Body of pancreas (tissue), 4 donors: ENCODE measurements at regions not wholly inside any gene's neighbourhood (a gene's known extent, or its start where the extent isn't known, plus 50 kb on each side); places are given as distances from the start of the nearest gene placed in this dataset.

ENCODE experiments used
- ATAC-seq: fragments of 150-250 bp; one replicate; pipeline ENCODE4 v1.9.1; 2016
- DNase-seq, 4 donors: peaks; one replicate each; pipeline ENCODE4 v3.0.0-alpha.2; 2019
- H3K27ac ChIP-seq, 4 donors: fragments of 200-600 bp; sonication (generic); 1 replicate in 3 of 4; 2 replicates in 1 of 4; pipeline versions ENCODE4 v1.5.1 to v1.6.1; 2016 to 2019; ENCODE audit warnings: mild to moderate bottlenecking in 1 of 4, mixed read lengths in 1 of 4, moderate library complexity in 1 of 4
- H3K27me3 ChIP-seq, 2 donors: fragments of 200-600 bp; sonication (generic); one replicate each; pipeline ENCODE4 v1.6.0; 2016; ENCODE audit warnings: mild to moderate bottlenecking in 1 of 2
- H3K36me3 ChIP-seq, 2 donors: fragments of 200-600 bp; sonication (generic); replicated peaks in 1 of 2; 2 replicates each; pipeline ENCODE4 v1.5.1; 2016; ENCODE audit warnings: low read depth in 2 of 2; ENCODE audit not compliant: insufficient read depth in 1 of 2
- H3K4me1 ChIP-seq: fragments of 200-600 bp; sonication (generic); one replicate; pipeline ENCODE4 v1.6.0; 2016
- H3K4me3 ChIP-seq, 2 donors: fragments of 200-600 bp; sonication (generic); 1 replicate in 1 of 2; 2 replicates in 1 of 2; pipeline ENCODE4 v1.5.1; 2016 to 2019
- H3K9me3 ChIP-seq, 3 donors: fragments of 200-600 bp; sonication (generic); 1 replicate in 2 of 3; 2 replicates in 1 of 3; pipeline ENCODE4 v1.5.1; 2016
- POLR2A ChIP-seq, 3 donors: fragments of 450-650 bp; IDR thresholded peaks; one replicate each; pipeline ENCODE4 v1.6.1; 2016; ENCODE audit warnings: antibody characterized with exemption in 3 of 3, mild to moderate bottlenecking in 2 of 3
- WGBS, 2 donors: methylation state at CpG; one replicate each; pipeline ENCODE4 v1.1.5; 2017; 5-methylcytosine and 5-hydroxymethylcytosine counted together
- intact Hi-C: fragments of 100-400 bp; cut with DNase I; formaldehyde crosslinking; loops from one replicate; pipeline ENCODE4 v1.15.1; 2023
- TF ChIP-seq, protein P1 (sequence below), 7 experiments: fragments of 450-650 bp in 4 of 7; fragments of 200-600 bp in 3 of 7; sonication (generic) in 3 of 7; IDR thresholded peaks; one replicate each; pipeline ENCODE4 v1.5.1; 2016 to 2019; ENCODE audit warnings: antibody characterized with exemption in 7 of 7

DNA sequence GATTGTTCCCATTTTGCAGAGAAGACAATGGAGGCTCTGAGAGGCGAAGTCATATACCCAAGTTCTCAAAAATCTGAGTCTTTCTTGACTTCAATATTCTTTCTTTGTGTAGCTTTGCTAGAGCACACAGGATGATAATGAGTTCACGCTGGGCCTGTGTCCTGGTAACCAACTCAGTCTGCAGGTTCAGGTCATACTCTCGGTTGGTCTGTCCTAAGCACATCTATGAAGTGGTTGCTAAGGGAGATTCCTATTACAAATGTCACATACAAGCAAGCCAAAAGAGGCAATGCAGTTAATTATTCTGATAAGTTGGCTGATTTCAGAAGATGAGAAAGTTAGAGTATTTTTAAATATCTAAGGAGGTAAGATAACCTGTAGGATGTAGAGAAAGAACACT, 481.0 kb downstream of the SOX6 start:
- H3K4me3 ChIP-seq: no peak overlapping the region
- intact Hi-C loops: no loop called here
- TF ChIP-seq POLR2A (IDR thresholded peaks at IDR 0.05): no peak
- TF ChIP-seq, protein P1, sequence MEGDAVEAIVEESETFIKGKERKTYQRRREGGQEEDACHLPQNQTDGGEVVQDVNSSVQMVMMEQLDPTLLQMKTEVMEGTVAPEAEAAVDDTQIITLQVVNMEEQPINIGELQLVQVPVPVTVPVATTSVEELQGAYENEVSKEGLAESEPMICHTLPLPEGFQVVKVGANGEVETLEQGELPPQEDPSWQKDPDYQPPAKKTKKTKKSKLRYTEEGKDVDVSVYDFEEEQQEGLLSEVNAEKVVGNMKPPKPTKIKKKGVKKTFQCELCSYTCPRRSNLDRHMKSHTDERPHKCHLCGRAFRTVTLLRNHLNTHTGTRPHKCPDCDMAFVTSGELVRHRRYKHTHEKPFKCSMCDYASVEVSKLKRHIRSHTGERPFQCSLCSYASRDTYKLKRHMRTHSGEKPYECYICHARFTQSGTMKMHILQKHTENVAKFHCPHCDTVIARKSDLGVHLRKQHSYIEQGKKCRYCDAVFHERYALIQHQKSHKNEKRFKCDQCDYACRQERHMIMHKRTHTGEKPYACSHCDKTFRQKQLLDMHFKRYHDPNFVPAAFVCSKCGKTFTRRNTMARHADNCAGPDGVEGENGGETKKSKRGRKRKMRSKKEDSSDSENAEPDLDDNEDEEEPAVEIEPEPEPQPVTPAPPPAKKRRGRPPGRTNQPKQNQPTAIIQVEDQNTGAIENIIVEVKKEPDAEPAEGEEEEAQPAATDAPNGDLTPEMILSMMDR (IDR thresholded peaks at IDR 0.05): no peak
- WGBS, 2 donors: 94% methylated on average over 3 of the region's 3 CpGs
- H3K36me3 ChIP-seq: no peaks in the 10 kb centered on the region
- ATAC-seq (no peak), DNase-seq (no peak)
- no peaks in the 10 kb centered on the region for H3K4me1 ChIP-seq
- H3K9me3 ChIP-seq: no peaks in the 10 kb centered on the region
- H3K27ac ChIP-seq: no peak overlapping the region
- no peaks in the 10 kb centered on the region for H3K27me3 ChIP-seq

DNA sequence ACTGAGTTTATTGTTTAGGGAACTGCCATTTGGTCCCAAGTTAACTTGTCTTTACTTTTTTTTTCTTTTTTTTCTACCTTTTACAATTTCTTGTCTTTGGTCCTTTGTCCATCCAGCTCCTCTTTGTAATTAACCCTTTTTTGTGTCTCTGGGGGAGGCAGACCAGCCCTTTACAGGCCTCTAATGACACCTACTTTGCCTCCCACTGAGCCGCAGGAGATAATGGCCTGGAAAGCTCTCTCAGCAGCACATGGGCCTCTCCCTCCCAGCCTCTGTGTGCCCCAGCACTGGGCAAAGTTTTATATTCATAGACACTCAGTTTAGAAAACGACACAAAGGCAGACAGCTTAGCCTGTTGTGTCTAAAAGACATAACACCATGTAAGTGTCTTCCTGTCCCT, 480.4 kb downstream of the SOX6 start:
- DNase-seq (no peak), ATAC-seq (no peak)
- 67 to 80% methylated on average over 2 of the region's 2 CpGs for WGBS, 2 donors
- intact Hi-C loops: no loop called here
- H3K9me3 ChIP-seq: no peaks in the 10 kb centered on the region
- no peaks in the 10 kb centered on the region for H3K27me3 ChIP-seq
- H3K27ac ChIP-seq: no peak overlapping the region
- no peak overlapping the region for H3K4me3 ChIP-seq
- H3K36me3 ChIP-seq: no peaks in the 10 kb centered on the region
- H3K4me1 ChIP-seq: no peaks in the 10 kb centered on the region
- no peak for TF ChIP-seq POLR2A (IDR thresholded peaks at IDR 0.05)
- TF ChIP-seq, protein P1 (IDR thresholded peaks at IDR 0.05): no peak

DNA sequence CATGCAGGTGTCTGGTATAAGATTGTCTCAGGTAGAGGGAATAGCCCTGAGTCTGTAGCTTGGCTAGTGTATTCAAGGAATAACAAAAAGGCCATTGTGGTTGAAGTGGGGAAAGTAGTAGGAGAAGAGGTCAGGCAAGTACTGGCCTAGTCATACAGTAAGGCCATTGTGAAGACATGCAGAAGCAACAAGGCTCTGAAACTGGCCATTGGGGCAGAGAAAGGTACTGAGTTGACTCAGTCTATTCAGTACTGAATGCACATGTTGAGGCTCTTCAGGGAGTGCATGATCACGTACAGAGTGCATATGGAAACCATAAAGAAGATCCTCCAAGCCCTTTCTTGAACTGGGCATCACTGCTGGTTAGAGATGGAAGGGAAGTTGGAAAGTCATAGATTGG, 477.6 kb downstream of the SOX6 start:
- Histone ChIP-seq H3K4me3 (no peak overlapping the region), H3K27ac (no peak overlapping the region), H3K4me1 (no peaks in the 10 kb centered on the region), H3K36me3 (no peaks in the 10 kb centered on the region), H3K9me3 (no peaks in the 10 kb centered on the region), H3K27me3 (no peaks in the 10 kb centered on the region)
- intact Hi-C loops: no loop called here
- TF ChIP-seq POLR2A (IDR thresholded peaks at IDR 0.05): no peak
- TF ChIP-seq, protein P1 (IDR thresholded peaks at IDR 0.05): no peak
- DNase-seq (no peak), ATAC-seq (no peak)
- 79 to 88% methylated on average over 1 of the region's 1 CpG for WGBS, 2 donors

DNA sequence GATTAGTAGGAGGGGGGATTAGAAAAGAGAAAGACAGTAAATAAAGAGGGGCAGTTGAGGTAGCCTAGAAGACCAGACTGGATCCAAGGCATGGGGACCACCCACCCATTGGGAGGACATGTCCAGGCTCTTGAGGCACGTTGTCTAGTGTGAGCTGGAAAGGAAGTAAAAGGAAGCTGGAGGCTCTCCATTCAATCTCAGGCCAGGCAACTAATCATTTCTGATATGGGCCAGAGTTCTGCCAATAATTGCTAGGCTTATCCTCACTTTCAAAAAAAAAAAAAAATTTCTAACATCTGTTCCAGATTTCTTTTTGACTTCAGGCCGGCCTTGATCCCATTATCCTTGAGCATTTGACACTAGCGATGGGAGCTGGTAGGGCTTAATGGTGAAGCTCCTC, 476.1 kb downstream of the SOX6 start:
- H3K4me3 ChIP-seq: no peak overlapping the region
- ATAC-seq (no peak), DNase-seq (no peak)
- H3K36me3 ChIP-seq: no peaks in the 10 kb centered on the region
- no peaks in the 10 kb centered on the region for H3K9me3 ChIP-seq
- WGBS, 2 donors: 25 to 35% methylated on average over 3 of the region's 3 CpGs
- no peaks in the 10 kb centered on the region for H3K4me1 ChIP-seq
- H3K27me3 ChIP-seq: no peaks in the 10 kb centered on the region
- TF ChIP-seq, protein P1 (IDR thresholded peaks at IDR 0.05): no peak
- TF ChIP-seq POLR2A (IDR thresholded peaks at IDR 0.05): no peak
- H3K27ac ChIP-seq: no peak overlapping the region
- intact Hi-C loops: no loop called here

DNA sequence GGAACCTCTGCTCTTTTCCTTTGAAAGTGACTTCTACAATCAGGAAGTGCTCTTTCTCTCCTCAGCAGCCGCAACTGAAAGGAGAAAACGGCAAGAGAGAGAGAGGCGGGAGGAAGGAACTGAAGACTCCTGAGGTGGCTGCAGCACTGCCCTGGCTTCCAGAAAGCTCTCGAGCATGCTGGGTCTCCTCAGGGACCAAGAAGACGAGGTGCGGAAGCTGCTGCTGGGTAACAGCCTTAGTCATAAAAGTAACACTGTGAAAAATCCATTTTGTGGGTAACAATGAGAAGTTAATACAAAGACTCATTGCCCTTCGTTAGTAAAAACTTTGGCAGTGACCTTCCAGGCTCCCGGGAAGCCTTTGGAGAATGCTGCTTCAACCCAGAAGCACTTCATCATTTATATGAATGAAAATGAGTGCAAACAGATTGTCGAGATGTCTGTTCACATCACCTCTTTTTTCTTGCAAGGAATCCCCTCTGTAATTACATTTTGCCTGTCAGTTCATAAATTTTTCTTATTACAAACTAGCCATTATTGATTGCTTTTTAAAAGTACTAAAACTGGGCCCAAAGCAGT, 473.4 kb downstream of the SOX6 start:
- H3K4me3 ChIP-seq: no peak overlapping the region
- 78 to 82% methylated on average over 9 of the region's 9 CpGs for WGBS, 2 donors
- H3K9me3 ChIP-seq: no peaks in the 10 kb centered on the region
- H3K27ac ChIP-seq: no peak overlapping the region
- intact Hi-C loops: no loop called here
- H3K4me1 ChIP-seq: no peaks in the 10 kb centered on the region
- no peak for DNase-seq
- TF ChIP-seq POLR2A (IDR thresholded peaks at IDR 0.05): no peak
- TF ChIP-seq, protein P1 (IDR thresholded peaks at IDR 0.05): no peak
- no peaks in the 10 kb centered on the region for H3K27me3 ChIP-seq
- no peaks in the 10 kb centered on the region for H3K36me3 ChIP-seq
- no peak for ATAC-seq
